HEK293 (cell line): ENCODE measurements at regions not wholly inside any gene's neighbourhood (a gene's known extent, or its start where the extent isn't known, plus 50 kb on each side); places are given as distances from the start of the nearest gene placed in this dataset.

Experiments
- CTCF ChIA-PET: fragments of 350-600 bp; formaldehyde crosslinking; extraction: SDS; loops from one replicate; lab custom pipeline; 2021; ENCODE audit warnings: antibody characterized with exemption; lab: Yijun Ruan, JAX
- POLR2A ChIA-PET: fragments of 300-600 bp; formaldehyde crosslinking; extraction: SDS; loops from one replicate; lab custom pipeline; 2020; ENCODE audit warnings: antibody characterized with exemption, inconsistent platforms; lab: Yijun Ruan, JAX
- H3K27ac ChIP-seq: fragments of 200-500 bp; sonication (Bioruptor generic); 2 replicates; pipeline ENCODE4 v1.5.1; 2014; ENCODE audit warnings: low read depth, low read length, control low read depth, inconsistent platforms; ENCODE audit errors: extremely low read depth
- H3K36me3 ChIP-seq, 2 experiments: fragments of 200-500 bp in 1 of 2; sonication (Bioruptor generic) in 1 of 2; 1 replicate in 1 of 2; 2 replicates in 1 of 2; pipeline ENCODE4 v1.5.1; 2014 to 2017; ENCODE audit warnings: inconsistent platforms in 2 of 2, low read length in 2 of 2; ENCODE audit not compliant: control insufficient read depth in 2 of 2, insufficient read depth in 1 of 2
- H3K4me1 ChIP-seq: fragments of 200-500 bp; sonication (Bioruptor generic); 2 replicates; pipeline ENCODE4 v1.5.1; 2014; ENCODE audit warnings: mild to moderate bottlenecking, low read length, inconsistent platforms; ENCODE audit not compliant: control insufficient read depth, insufficient read depth
- H3K4me3 ChIP-seq: 2 replicates; pipeline ENCODE4 v1.5.1; 2011; ENCODE audit warnings: low read depth, mild to moderate bottlenecking, control low read depth, low read length, moderate library complexity
- H3K9me3 ChIP-seq: fragments of 200-500 bp; sonication (Bioruptor generic); 2 replicates; pipeline ENCODE4 v1.5.1; 2014; ENCODE audit warnings: low read depth, low read length, inconsistent platforms; ENCODE audit not compliant: control insufficient read depth, insufficient read depth
- GLI2 ChIP-seq: fragments of 450-650 bp; formaldehyde crosslinking; IDR thresholded peaks from 2 replicates; pipeline ENCODE4; 2017; ENCODE audit warnings: missing biosample characterization, missing genetic modification characterization, low read depth, borderline replicate concordance
- KLF1 ChIP-seq: fragments of 450-650 bp; formaldehyde crosslinking; IDR thresholded peaks from 2 replicates; pipeline ENCODE4 v1.5.1; 2016; ENCODE audit warnings: missing biosample characterization, missing genetic modification characterization
- KLF7 ChIP-seq: fragments of 450-650 bp; formaldehyde crosslinking; IDR thresholded peaks from 2 replicates; pipeline ENCODE4 v1.5.1; 2016; ENCODE audit warnings: missing biosample characterization, missing genetic modification characterization, borderline replicate concordance
- KLF9 ChIP-seq: fragments of 450-650 bp; formaldehyde crosslinking; IDR thresholded peaks from 2 replicates; pipeline ENCODE4 v1.5.1; 2016; ENCODE audit warnings: missing biosample characterization, missing genetic modification characterization, low read depth
- MYNN ChIP-seq: fragments of 450-650 bp; formaldehyde crosslinking; IDR thresholded peaks from 2 replicates; pipeline ENCODE4 v1.5.1; 2016; ENCODE audit warnings: missing biosample characterization, missing genetic modification characterization, borderline replicate concordance
- SALL2 ChIP-seq: fragments of 450-650 bp; formaldehyde crosslinking; IDR thresholded peaks from 2 replicates; pipeline ENCODE4 v1.5.0; 2017; ENCODE audit warnings: missing biosample characterization, mild to moderate bottlenecking, missing genetic modification characterization, borderline replicate concordance
- SCRT1 ChIP-seq: fragments of 450-650 bp; formaldehyde crosslinking; IDR thresholded peaks from 2 replicates; pipeline ENCODE4 v1.5.1; 2016; ENCODE audit warnings: missing biosample characterization, missing genetic modification characterization, borderline replicate concordance
- SCRT2 ChIP-seq: fragments of 450-650 bp; formaldehyde crosslinking; IDR thresholded peaks from 2 replicates; pipeline ENCODE4 v1.5.1; 2016; ENCODE audit warnings: missing biosample characterization, missing genetic modification characterization
- TCF7L2 ChIP-seq: IDR thresholded peaks from 2 replicates; pipeline ENCODE4 v1.6.1; 2011; ENCODE audit warnings: low read depth, mild to moderate bottlenecking, inconsistent platforms, low read length, moderate library complexity, borderline replicate concordance
- TSHZ1 ChIP-seq: fragments of 450-650 bp; formaldehyde crosslinking; IDR thresholded peaks from 2 replicates; pipeline ENCODE4 v1.5.1; 2016; ENCODE audit warnings: missing biosample characterization, missing genetic modification characterization, borderline replicate concordance
- ZBTB21 ChIP-seq: fragments of 450-650 bp; formaldehyde crosslinking; IDR thresholded peaks from 2 replicates; pipeline ENCODE4 v1.5.1; 2017; ENCODE audit warnings: missing biosample characterization, missing genetic modification characterization
- ZBTB6 ChIP-seq: fragments of 450-650 bp; formaldehyde crosslinking; IDR thresholded peaks from 2 replicates; pipeline ENCODE4 v1.5.1; 2017; ENCODE audit warnings: missing biosample characterization, missing genetic modification characterization
- ZFP3 ChIP-seq: fragments of 450-650 bp; formaldehyde crosslinking; IDR thresholded peaks from 2 replicates; pipeline ENCODE4 v1.5.1; 2016; ENCODE audit warnings: low read depth, missing biosample characterization, missing genetic modification characterization
- ZIC2 ChIP-seq: fragments of 450-650 bp; formaldehyde crosslinking; IDR thresholded peaks from 2 replicates; pipeline ENCODE4 v1.5.1; 2016; ENCODE audit warnings: missing biosample characterization, missing genetic modification characterization
- ZNF174 ChIP-seq: fragments of 450-650 bp; formaldehyde crosslinking; IDR thresholded peaks from 2 replicates; pipeline ENCODE4 v1.5.0; 2017; ENCODE audit warnings: missing biosample characterization, mild to moderate bottlenecking, missing genetic modification characterization
- ZNF202 ChIP-seq: fragments of 450-650 bp; formaldehyde crosslinking; IDR thresholded peaks from 2 replicates; pipeline ENCODE4 v1.5.1; 2016; ENCODE audit warnings: missing biosample characterization, missing genetic modification characterization, borderline replicate concordance
- ZNF211 ChIP-seq: fragments of 450-650 bp; formaldehyde crosslinking; IDR thresholded peaks from 2 replicates; pipeline ENCODE4 v1.5.1; 2016; ENCODE audit warnings: low read depth, missing biosample characterization, missing genetic modification characterization
- ZNF266 ChIP-seq: fragments of 450-650 bp; formaldehyde crosslinking; IDR thresholded peaks from 2 replicates; pipeline ENCODE4 v1.5.1; 2016; ENCODE audit warnings: missing biosample characterization, missing genetic modification characterization, low read depth
- ZNF473 ChIP-seq: fragments of 450-650 bp; formaldehyde crosslinking; IDR thresholded peaks from 2 replicates; pipeline ENCODE4 v1.5.1; 2017; ENCODE audit warnings: missing biosample characterization, missing genetic modification characterization
- ZNF521 ChIP-seq: fragments of 450-650 bp; formaldehyde crosslinking; IDR thresholded peaks from 2 replicates; pipeline ENCODE4 v1.5.1; 2017; ENCODE audit warnings: missing biosample characterization, mild to moderate bottlenecking, missing genetic modification characterization
- ZNF670 ChIP-seq: fragments of 450-650 bp; formaldehyde crosslinking; IDR thresholded peaks from 2 replicates; pipeline ENCODE4 v1.5.1; 2016; ENCODE audit warnings: missing biosample characterization, missing genetic modification characterization, low read depth
- ZNF704 ChIP-seq: fragments of 450-650 bp; formaldehyde crosslinking; IDR thresholded peaks from 2 replicates; pipeline ENCODE4 v1.5.1; 2016; ENCODE audit warnings: missing biosample characterization, missing genetic modification characterization
- ZNF747 ChIP-seq: fragments of 450-650 bp; formaldehyde crosslinking; IDR thresholded peaks from 2 replicates; pipeline ENCODE4 v1.5.1; 2016; ENCODE audit warnings: missing biosample characterization, missing genetic modification characterization
- ZNF785 ChIP-seq: fragments of 450-650 bp; formaldehyde crosslinking; IDR thresholded peaks from 2 replicates; pipeline ENCODE4 v1.5.1; 2016; ENCODE audit warnings: missing biosample characterization, missing genetic modification characterization
- ZNF843 ChIP-seq: fragments of 450-650 bp; formaldehyde crosslinking; IDR thresholded peaks from 2 replicates; pipeline ENCODE4 v1.5.1; 2016; ENCODE audit warnings: missing biosample characterization, missing genetic modification characterization
- ZSCAN16 ChIP-seq: fragments of 450-650 bp; formaldehyde crosslinking; IDR thresholded peaks from 2 replicates; pipeline ENCODE4 v1.5.1; 2016; ENCODE audit warnings: missing biosample characterization, missing genetic modification characterization
- ZSCAN30 ChIP-seq: fragments of 450-650 bp; IDR thresholded peaks from 2 replicates; pipeline ENCODE4 v1.5.1; 2018; ENCODE audit warnings: missing biosample characterization, mild to moderate bottlenecking, missing genetic modification characterization, moderate library complexity

- Histone ChIP-seq H3K36me3 (no peaks in the 10 kb centered on the region), H3K9me3 (no peaks in the 10 kb centered on the region), H3K27ac (no peak overlapping the region), H3K4me3 (no peak overlapping the region), H3K4me1 (peaks cover 15% of the 10 kb centered on the region)
- ChIA-PET CTCF (interaction anchor here (0.6 kb wide), 1 partner anchor 98 kb away, joined by 4 read pairs; no protein-coding TSS in a partner anchor), POLR2A (no interaction called here)
- TF ChIP-seq KLF1 (tag by site-specific recombination) (no peak), ZNF670 (tag by site-specific recombination) (no peak), SALL2 (tag by site-specific recombination) (no peak), ZNF202 (tag by site-specific recombination) (no peak)
Measured at GRCh38 chr6:143615785-143616184, 62.0 kb upstream of the PHACTR2 start.

- Histone ChIP-seq H3K9me3 (no peaks in the 10 kb centered on the region), H3K4me3 (no peak overlapping the region), H3K4me1 (peaks cover 10% of the 10 kb centered on the region; the same call in 1 of the 2 replicates), H3K36me3 (no peaks in the 10 kb centered on the region), H3K27ac (no peak overlapping the region)
- ChIA-PET POLR2A (no interaction called here), CTCF (interaction anchor here (0.7 kb wide), 1 partner anchor 426 kb away, joined by 3 read pairs; no protein-coding TSS in a partner anchor)
- TF ChIP-seq ZNF704 (tag by site-specific recombination): no peak
- no peak for TF ChIP-seq ZSCAN16 (tag by site-specific recombination)
- TF ChIP-seq ZFP3: no peak
- no peak for TF ChIP-seq TCF7L2
- TF ChIP-seq GLI2 (tag by site-specific recombination): no peak
- TF ChIP-seq ZBTB21: no peak
- no peak for TF ChIP-seq ZBTB6 (tag by site-specific recombination)
- TF ChIP-seq ZNF473: no peak
- TF ChIP-seq ZNF747 (tag by site-specific recombination): no peak
- no peak for TF ChIP-seq TSHZ1 (tag by site-specific recombination)
- no peak for TF ChIP-seq KLF9
- TF ChIP-seq ZNF843 (tag by site-specific recombination): no peak
- TF ChIP-seq ZNF174 (tag by site-specific recombination): no peak
- no peak for TF ChIP-seq ZNF202 (tag by site-specific recombination)
Measured at GRCh38 chr6:143614235-143614634, 63.5 kb upstream of the PHACTR2 start.

GRCh38 chr6:143613749-143614148, 64.0 kb upstream of the PHACTR2 start:
- Histone ChIP-seq H3K36me3 (no peaks in the 10 kb centered on the region), H3K4me1 (peaks cover 15% of the 10 kb centered on the region; the same call in 1 of the 2 replicates), H3K9me3 (no peaks in the 10 kb centered on the region), H3K27ac (no peak overlapping the region), H3K4me3 (no peak overlapping the region)
- TF ChIP-seq ZNF211 (tag by site-specific recombination) (no peak), ZSCAN30 (no peak), SCRT1 (tag by site-specific recombination) (peak; percentile 63; the same call in 1 of the 2 replicates), ZNF521 (no peak), KLF7 (tag by site-specific recombination) (no peak), ZNF266 (tag by site-specific recombination) (no peak), MYNN (no peak), ZIC2 (no peak), ZNF785 (tag by site-specific recombination) (no peak), SCRT2 (tag by site-specific recombination) (peak; percentile 75)
- POLR2A ChIA-PET: no interaction called here
- CTCF ChIA-PET: interaction anchor here (0.7 kb wide), 1 partner anchor 427 kb away, joined by 3 read pairs; no protein-coding TSS in a partner anchor
